GM12891 (cell line): ENCODE measurements at regions not wholly inside any gene's neighbourhood (a gene's known extent, or its start where the extent isn't known, plus 50 kb on each side); places are given as distances from the start of the nearest gene placed in this dataset.

ENCODE experiments used
- POLR2A ChIP-seq: IDR thresholded peaks from 2 replicates; pipeline ENCODE4 v1.6.1; 2011; ENCODE audit warnings: low read depth, low read length, control low read depth
- POLR2AphosphoS5 ChIP-seq: IDR thresholded peaks from 2 replicates; pipeline ENCODE4 v1.6.1; 2011; ENCODE audit warnings: low read depth, low read length, control low read depth
- SPI1 ChIP-seq: IDR thresholded peaks from 2 replicates; pipeline ENCODE4 v1.6.1; 2011; ENCODE audit warnings: low read depth, low read length, control low read depth
- TAF1 ChIP-seq: IDR thresholded peaks from 2 replicates; pipeline ENCODE4 v1.6.1; 2011; ENCODE audit warnings: low read depth, low read length, control low read depth

GRCh38 chr2:35503738-35504199 lies 851.8 kb upstream of the CRIM1 start:
- no peak for TF ChIP-seq POLR2AphosphoS5
- TF ChIP-seq POLR2A, result no peak
- TF ChIP-seq TAF1, result no peak
- TF ChIP-seq SPI1, result no peak
